NOMO-1 treated with DMSO at 0.1 percent for 48 hours (cell line): ENCODE measurements at regions not wholly inside any gene's neighbourhood (a gene's known extent, or its start where the extent isn't known, plus 50 kb on each side); places are given as distances from the start of the nearest gene placed in this dataset.
"Not testable (repeated sequence)": the region's sequence is repeated elsewhere in the genome, so short reads cannot be mapped to it uniquely, and the experiment has no call there.

Experiments used
- DNase-seq: peaks from one replicate; lab custom pipeline; 2025; ENCODE audit not compliant: unreplicated experiment; lab: John Stamatoyannopoulos, UW

GRCh38 chr4:14339715-14340114, 662.6 kb upstream of the CPEB2 start:
- DNase-seq, result no peak

GRCh38 chr4:14340321-14340720, 662.0 kb upstream of the CPEB2 start:
- DNase-seq, result peak; percentile 56

GRCh38 chr4:14343961-14344360, 658.3 kb upstream of the CPEB2 start:
- no peak for DNase-seq

GRCh38 chr4:14345356-14345775, 656.9 kb upstream of the CPEB2 start:
- peak; percentile 85 for DNase-seq

GRCh38 chr4:14347526-14347925, 654.8 kb upstream of the CPEB2 start:
- DNase-seq, result no peak

GRCh38 chr4:14348506-14348905, 653.8 kb upstream of the CPEB2 start:
- no peak for DNase-seq

- DNase-seq, result not testable (repeated sequence)
Measured at GRCh38 chr4:14358544-14359160, 643.6 kb upstream of the CPEB2 start.

- DNase-seq, result no peak
Measured at GRCh38 chr4:14359991-14360390, 642.3 kb upstream of the CPEB2 start.

GRCh38 chr4:14361084-14361483, 641.2 kb upstream of the CPEB2 start:
- DNase-seq, result no peak

GRCh38 chr4:14362385-14362784, 639.9 kb upstream of the CPEB2 start:
- no peak for DNase-seq

GRCh38 chr4:14364953-14365536, 637.2 kb upstream of the CPEB2 start:
- no peak for DNase-seq

GRCh38 chr4:14368391-14368790, 633.9 kb upstream of the CPEB2 start:
- DNase-seq, result no peak

- no peak for DNase-seq
Measured at GRCh38 chr4:14371131-14371530, 631.1 kb upstream of the CPEB2 start.

GRCh38 chr4:14375816-14376215, 626.5 kb upstream of the CPEB2 start:
- DNase-seq, result no peak

GRCh38 chr4:14379183-14379582, 623.1 kb upstream of the CPEB2 start:
- DNase-seq, result no peak

- peak; percentile 46 for DNase-seq
Measured at GRCh38 chr4:14383652-14384051, 618.6 kb upstream of the CPEB2 start.

- no peak for DNase-seq
Measured at GRCh38 chr4:14384824-14385223, 617.5 kb upstream of the CPEB2 start.

- no peak for DNase-seq
Measured at GRCh38 chr4:14386196-14386595, 616.1 kb upstream of the CPEB2 start.

GRCh38 chr4:14387647-14388046, 614.6 kb upstream of the CPEB2 start:
- DNase-seq, result peak; percentile 79

GRCh38 chr4:14392378-14392777, 609.9 kb upstream of the CPEB2 start:
- no peak for DNase-seq

GRCh38 chr4:14396183-14396582, 606.1 kb upstream of the CPEB2 start:
- DNase-seq, result no peak

- DNase-seq, result no peak
Measured at GRCh38 chr4:14399848-14400247, 602.4 kb upstream of the CPEB2 start.

- peak; percentile 91 for DNase-seq
Measured at GRCh38 chr4:14400307-14400706, 602.0 kb upstream of the CPEB2 start.
